Body of pancreas (tissue), 4 donors: ENCODE measurements at regions not wholly inside any gene's neighbourhood (a gene's known extent, or its start where the extent isn't known, plus 50 kb on each side); places are given as distances from the start of the nearest gene placed in this dataset.

Experiments
- POLR2A ChIP-seq, 3 donors: fragments of 450-650 bp; IDR thresholded peaks; one replicate each; pipeline ENCODE4 v1.6.1; 2016; ENCODE audit warnings: antibody characterized with exemption in 3 of 3, mild to moderate bottlenecking in 2 of 3
- TF ChIP-seq, protein P1 (sequence below), 7 experiments: fragments of 450-650 bp in 4 of 7; fragments of 200-600 bp in 3 of 7; sonication (generic) in 3 of 7; IDR thresholded peaks; one replicate each; pipeline ENCODE4 v1.5.1; 2016 to 2019; ENCODE audit warnings: antibody characterized with exemption in 7 of 7

DNA sequence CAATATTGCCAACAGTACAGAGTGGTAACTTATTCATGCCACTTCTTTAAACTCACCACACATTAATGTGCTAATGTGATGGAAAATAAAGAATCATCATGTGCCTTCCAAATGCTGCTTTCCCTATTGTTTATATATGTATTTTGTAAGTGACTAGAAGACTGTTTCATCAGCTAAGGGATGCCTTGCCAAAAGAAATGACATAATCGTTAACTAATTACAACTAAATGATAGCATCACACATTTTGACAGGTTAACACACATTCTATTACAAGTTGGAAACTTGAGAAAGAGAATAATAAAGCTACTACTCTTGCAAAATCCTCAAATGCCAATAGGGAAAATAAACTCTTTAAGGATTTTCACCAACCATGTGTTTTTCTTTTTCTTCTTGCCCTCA, 329.9 kb upstream of the AGTR1 start:
- TF ChIP-seq, protein P1, sequence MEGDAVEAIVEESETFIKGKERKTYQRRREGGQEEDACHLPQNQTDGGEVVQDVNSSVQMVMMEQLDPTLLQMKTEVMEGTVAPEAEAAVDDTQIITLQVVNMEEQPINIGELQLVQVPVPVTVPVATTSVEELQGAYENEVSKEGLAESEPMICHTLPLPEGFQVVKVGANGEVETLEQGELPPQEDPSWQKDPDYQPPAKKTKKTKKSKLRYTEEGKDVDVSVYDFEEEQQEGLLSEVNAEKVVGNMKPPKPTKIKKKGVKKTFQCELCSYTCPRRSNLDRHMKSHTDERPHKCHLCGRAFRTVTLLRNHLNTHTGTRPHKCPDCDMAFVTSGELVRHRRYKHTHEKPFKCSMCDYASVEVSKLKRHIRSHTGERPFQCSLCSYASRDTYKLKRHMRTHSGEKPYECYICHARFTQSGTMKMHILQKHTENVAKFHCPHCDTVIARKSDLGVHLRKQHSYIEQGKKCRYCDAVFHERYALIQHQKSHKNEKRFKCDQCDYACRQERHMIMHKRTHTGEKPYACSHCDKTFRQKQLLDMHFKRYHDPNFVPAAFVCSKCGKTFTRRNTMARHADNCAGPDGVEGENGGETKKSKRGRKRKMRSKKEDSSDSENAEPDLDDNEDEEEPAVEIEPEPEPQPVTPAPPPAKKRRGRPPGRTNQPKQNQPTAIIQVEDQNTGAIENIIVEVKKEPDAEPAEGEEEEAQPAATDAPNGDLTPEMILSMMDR (IDR thresholded peaks at IDR 0.05) = no peak
- TF ChIP-seq POLR2A (IDR thresholded peaks at IDR 0.05) = no peak
